Coronary artery (tissue), 2 donors: ENCODE measurements at regions not wholly inside any gene's neighbourhood (a gene's known extent, or its start where the extent isn't known, plus 50 kb on each side); places are given as distances from the start of the nearest gene placed in this dataset.

Experiments used
- DNase-seq: peaks from one replicate; pipeline ENCODE4 v3.0.0-alpha.2; 2017; ENCODE audit warnings: low spot score
- H3K27ac ChIP-seq, 2 donors: fragments of 200-600 bp; sonication (generic); one replicate each; pipeline ENCODE4 v1.5.1; 2016 to 2019
- H3K4me3 ChIP-seq: fragments of 200-600 bp; sonication (generic); 2 replicates; pipeline ENCODE4 v1.5.1; 2016; ENCODE audit warnings: mild to moderate bottlenecking, moderate library complexity
- CTCF ChIP-seq: fragments of 200-600 bp; sonication (generic); IDR thresholded peaks from one replicate; pipeline ENCODE4 v1.5.1; 2019; ENCODE audit warnings: antibody characterized with exemption

- TF ChIP-seq CTCF = no peak
- Histone ChIP-seq H3K4me3 (no peak overlapping the region), H3K27ac (no peak overlapping the region)
- no peak for DNase-seq
Measured at GRCh38 chr4:10179957-10180602, 63.5 kb upstream of the WDR1 start.

- no peak overlapping the region for H3K4me3 ChIP-seq
- no peak for DNase-seq
- TF ChIP-seq CTCF = no peak
- H3K27ac ChIP-seq = no peak overlapping the region
Measured at GRCh38 chr4:10178763-10179162, 62.2 kb upstream of the WDR1 start.

GRCh38 chr4:10175626-10176025, 59.0 kb upstream of the WDR1 start:
- no peak for TF ChIP-seq CTCF
- DNase-seq = no peak
- Histone ChIP-seq H3K27ac (no peak overlapping the region), H3K4me3 (no peak overlapping the region)

- no peak overlapping the region for H3K4me3 ChIP-seq
- no peak for TF ChIP-seq CTCF
- no peak for DNase-seq
- H3K27ac ChIP-seq = no peak overlapping the region
Measured at GRCh38 chr4:10173754-10174749, 57.5 kb upstream of the WDR1 start.

- no peak for TF ChIP-seq CTCF
- DNase-seq = no peak
- Histone ChIP-seq H3K27ac (no peak overlapping the region), H3K4me3 (no peak overlapping the region)
Measured at GRCh38 chr4:10173037-10173753, 56.6 kb upstream of the WDR1 start.

GRCh38 chr4:10172278-10172921, 55.8 kb upstream of the WDR1 start:
- Histone ChIP-seq H3K4me3 (no peak overlapping the region), H3K27ac (no peak overlapping the region)
- TF ChIP-seq CTCF = no peak
- no peak for DNase-seq
